Endothelial cell (in vitro differentiated cells): ENCODE measurements at regions not wholly inside any gene's neighbourhood (a gene's known extent, or its start where the extent isn't known, plus 50 kb on each side); places are given as distances from the start of the nearest gene placed in this dataset.

Experiments
- DNase-seq: peaks from one replicate; pipeline ENCODE4 v3.0.0; 2021; ENCODE audit warnings: low spot score
- H3K27ac Mint-ChIP-seq: one replicate; pipeline ENCODE4 v1.8.0; 2021; ENCODE audit warnings: mixed read lengths, inconsistent platforms; ENCODE audit not compliant: unreplicated experiment
- H3K27me3 Mint-ChIP-seq: one replicate; pipeline ENCODE4 v1.8.0; 2021; ENCODE audit warnings: mild to moderate bottlenecking, moderate library complexity, mixed read lengths, inconsistent platforms; ENCODE audit not compliant: unreplicated experiment
- H3K36me3 Mint-ChIP-seq: one replicate; pipeline ENCODE4 v1.8.0; 2021; ENCODE audit warnings: mild to moderate bottlenecking, low read depth, mixed read lengths, inconsistent platforms; ENCODE audit not compliant: unreplicated experiment
- H3K4me1 Mint-ChIP-seq: one replicate; pipeline ENCODE4 v1.8.0; 2021; ENCODE audit warnings: mild to moderate bottlenecking, mixed read lengths, inconsistent platforms; ENCODE audit not compliant: unreplicated experiment
- H3K4me3 Mint-ChIP-seq: one replicate; pipeline ENCODE4 v1.8.0; 2021; ENCODE audit warnings: mild to moderate bottlenecking, mixed read lengths, inconsistent platforms; ENCODE audit not compliant: unreplicated experiment
- H3K9me3 Mint-ChIP-seq: one replicate; pipeline ENCODE4 v1.8.0; 2021; ENCODE audit warnings: mixed read lengths, inconsistent platforms; ENCODE audit not compliant: unreplicated experiment
- TF ChIP-seq, protein P1 (sequence below): fragments of 200-600 bp; sonication (generic); IDR thresholded peaks from one replicate; pipeline ENCODE4 v1.5.0; 2021; ENCODE audit warnings: antibody characterized with exemption; ENCODE audit not compliant: unreplicated experiment

DNA sequence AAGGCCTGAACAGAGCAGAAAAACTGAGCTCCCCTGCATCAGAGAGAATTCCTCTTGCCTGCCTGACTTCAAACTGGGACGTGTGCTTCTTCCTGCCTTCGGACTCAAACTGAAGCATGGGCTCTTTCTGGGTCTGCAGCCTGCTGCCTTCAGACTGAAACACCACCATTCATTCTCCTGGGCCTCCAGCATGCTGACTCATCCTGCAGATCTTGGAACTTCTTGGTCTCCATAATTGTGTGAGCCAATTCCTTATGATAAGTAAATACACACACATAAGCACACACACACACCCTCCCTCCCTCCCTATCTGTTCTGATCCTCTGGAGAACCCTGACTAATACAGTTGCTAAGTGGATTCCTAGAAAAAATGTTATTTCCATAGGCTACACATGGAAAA is 874.3 kb upstream of the EEF2KMT start:
- Mint-ChIP-seq H3K27ac (no peak overlapping the region), H3K4me1 (no peaks in the 10 kb centered on the region), H3K27me3 (no peaks in the 10 kb centered on the region), H3K36me3 (no peaks in the 10 kb centered on the region), H3K9me3 (no peaks in the 10 kb centered on the region), H3K4me3 (no peak overlapping the region)
- TF ChIP-seq, protein P1, sequence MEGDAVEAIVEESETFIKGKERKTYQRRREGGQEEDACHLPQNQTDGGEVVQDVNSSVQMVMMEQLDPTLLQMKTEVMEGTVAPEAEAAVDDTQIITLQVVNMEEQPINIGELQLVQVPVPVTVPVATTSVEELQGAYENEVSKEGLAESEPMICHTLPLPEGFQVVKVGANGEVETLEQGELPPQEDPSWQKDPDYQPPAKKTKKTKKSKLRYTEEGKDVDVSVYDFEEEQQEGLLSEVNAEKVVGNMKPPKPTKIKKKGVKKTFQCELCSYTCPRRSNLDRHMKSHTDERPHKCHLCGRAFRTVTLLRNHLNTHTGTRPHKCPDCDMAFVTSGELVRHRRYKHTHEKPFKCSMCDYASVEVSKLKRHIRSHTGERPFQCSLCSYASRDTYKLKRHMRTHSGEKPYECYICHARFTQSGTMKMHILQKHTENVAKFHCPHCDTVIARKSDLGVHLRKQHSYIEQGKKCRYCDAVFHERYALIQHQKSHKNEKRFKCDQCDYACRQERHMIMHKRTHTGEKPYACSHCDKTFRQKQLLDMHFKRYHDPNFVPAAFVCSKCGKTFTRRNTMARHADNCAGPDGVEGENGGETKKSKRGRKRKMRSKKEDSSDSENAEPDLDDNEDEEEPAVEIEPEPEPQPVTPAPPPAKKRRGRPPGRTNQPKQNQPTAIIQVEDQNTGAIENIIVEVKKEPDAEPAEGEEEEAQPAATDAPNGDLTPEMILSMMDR = no peak
- DNase-seq = no peak

- Mint-ChIP-seq H3K9me3 (no peaks in the 10 kb centered on the region), H3K27ac (no peak overlapping the region)
- no peak for DNase-seq
Measured at GRCh38 chr16:5971106-5971505, 873.5 kb upstream of the EEF2KMT start.

GRCh38 chr16:5966004-5966403 is 868.4 kb upstream of the EEF2KMT start:
- no peaks in the 10 kb centered on the region for H3K36me3 Mint-ChIP-seq
- DNase-seq = no peak

More at GRCh38 chr16:5971106-5971505, 873.5 kb upstream of the EEF2KMT start:
- H3K36me3 Mint-ChIP-seq = no peaks in the 10 kb centered on the region
- TF ChIP-seq, protein P1 = no peak
- no peaks in the 10 kb centered on the region for H3K27me3 Mint-ChIP-seq
- no peak overlapping the region for H3K4me3 Mint-ChIP-seq
- H3K4me1 Mint-ChIP-seq = no peaks in the 10 kb centered on the region

GRCh38 chr16:5965321-5965720 is 867.7 kb upstream of the EEF2KMT start:
- no peaks in the 10 kb centered on the region for H3K27me3 Mint-ChIP-seq
- TF ChIP-seq, protein P1 = no peak
- H3K27ac Mint-ChIP-seq = no peak overlapping the region

More at GRCh38 chr16:5966004-5966403, 868.4 kb upstream of the EEF2KMT start:
- TF ChIP-seq, protein P1 = no peak
- no peak overlapping the region for H3K27ac Mint-ChIP-seq
- no peaks in the 10 kb centered on the region for H3K9me3 Mint-ChIP-seq
- H3K27me3 Mint-ChIP-seq = no peaks in the 10 kb centered on the region
- no peaks in the 10 kb centered on the region for H3K4me1 Mint-ChIP-seq
- no peak overlapping the region for H3K4me3 Mint-ChIP-seq

GRCh38 chr16:5951486-5951885 is 853.9 kb upstream of the EEF2KMT start:
- no peak for DNase-seq
- no peak overlapping the region for H3K27ac Mint-ChIP-seq
- no peaks in the 10 kb centered on the region for H3K4me1 Mint-ChIP-seq
- TF ChIP-seq, protein P1 = no peak
- H3K9me3 Mint-ChIP-seq = no peaks in the 10 kb centered on the region
- peaks cover 3% of the 10 kb centered on the region for H3K27me3 Mint-ChIP-seq
- no peaks in the 10 kb centered on the region for H3K36me3 Mint-ChIP-seq
- no peak overlapping the region for H3K4me3 Mint-ChIP-seq

More at GRCh38 chr16:5965321-5965720, 867.7 kb upstream of the EEF2KMT start:
- H3K36me3 Mint-ChIP-seq = no peaks in the 10 kb centered on the region
- no peak for DNase-seq
- no peaks in the 10 kb centered on the region for H3K9me3 Mint-ChIP-seq
- H3K4me1 Mint-ChIP-seq = no peaks in the 10 kb centered on the region
- H3K4me3 Mint-ChIP-seq = no peak overlapping the region
